ENCODE measurements at regions not wholly inside any gene's neighbourhood (a gene's known extent, or its start where the extent isn't known, plus 50 kb on each side); places are given as distances from the start of the nearest gene placed in this dataset.

GRCh38 chr2:106667478-106668070 is 180.4 kb downstream of the CD8B2 start:
- TF ChIP-seq CTCF (IDR thresholded peaks at IDR 0.05; ENCODE audit: low read depth, low read length) (no peak), EZH2phosphoT487 (IDR thresholded peaks at IDR 0.05; ENCODE audit: low read depth) (no peak)

Measured in OCI-LY3 (cell line).